ENCODE measurements at regions not wholly inside any gene's neighbourhood (a gene's known extent, or its start where the extent isn't known, plus 50 kb on each side); places are given as distances from the start of the nearest gene placed in this dataset.

DNA sequence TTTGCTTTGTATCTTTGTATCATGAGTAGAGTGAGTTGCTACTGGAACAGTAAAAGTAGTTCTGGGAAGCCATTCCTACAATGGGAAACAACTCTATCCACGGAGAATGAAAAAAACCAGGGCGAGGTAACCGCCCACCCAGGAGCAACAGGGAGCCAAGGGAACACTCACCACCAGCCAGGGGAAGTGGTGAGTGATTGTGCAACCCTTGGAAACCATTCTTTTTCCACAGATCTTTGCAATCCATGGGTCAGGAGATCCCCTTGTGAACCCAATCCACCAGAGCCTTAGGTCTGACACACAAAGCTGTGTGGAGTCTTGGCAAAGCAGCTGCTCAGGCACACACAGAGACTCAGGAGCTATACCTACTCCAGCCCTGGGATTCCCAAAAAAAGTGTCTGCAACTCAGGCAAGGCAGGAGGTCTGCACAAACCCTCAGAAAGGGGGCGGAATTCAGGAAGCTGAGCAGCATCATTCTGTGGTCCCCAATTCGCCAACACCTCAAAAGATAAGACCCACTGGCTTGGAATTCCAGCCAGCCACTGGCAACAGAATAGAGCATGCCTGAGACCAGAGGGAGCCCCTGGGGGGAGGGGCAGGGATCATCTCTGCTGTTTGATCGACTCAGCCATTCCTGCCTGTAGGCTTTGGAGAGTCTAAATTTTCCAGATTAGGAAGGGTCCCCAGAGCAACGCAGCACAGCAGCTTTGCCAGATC is 52.1 kb upstream of the PPFIA2 start:
- H3K9ac ChIP-seq (ENCODE audit: control insufficient read depth, extremely low read depth, insufficient read depth, low read length) = no peak overlapping the region
- H3K9me3 ChIP-seq (ENCODE audit: control insufficient read depth, low read depth, low read length) = no peaks in the 10 kb centered on the region
- H3K4me2 ChIP-seq (ENCODE audit: control insufficient read depth, extremely low read depth, insufficient read depth, low read depth, low read length) = no peak overlapping the region
- no peaks in the 10 kb centered on the region for H4K20me1 ChIP-seq (ENCODE audit: control insufficient read depth, extremely low read depth, insufficient read depth, low read length)
- TF ChIP-seq, protein P1, sequence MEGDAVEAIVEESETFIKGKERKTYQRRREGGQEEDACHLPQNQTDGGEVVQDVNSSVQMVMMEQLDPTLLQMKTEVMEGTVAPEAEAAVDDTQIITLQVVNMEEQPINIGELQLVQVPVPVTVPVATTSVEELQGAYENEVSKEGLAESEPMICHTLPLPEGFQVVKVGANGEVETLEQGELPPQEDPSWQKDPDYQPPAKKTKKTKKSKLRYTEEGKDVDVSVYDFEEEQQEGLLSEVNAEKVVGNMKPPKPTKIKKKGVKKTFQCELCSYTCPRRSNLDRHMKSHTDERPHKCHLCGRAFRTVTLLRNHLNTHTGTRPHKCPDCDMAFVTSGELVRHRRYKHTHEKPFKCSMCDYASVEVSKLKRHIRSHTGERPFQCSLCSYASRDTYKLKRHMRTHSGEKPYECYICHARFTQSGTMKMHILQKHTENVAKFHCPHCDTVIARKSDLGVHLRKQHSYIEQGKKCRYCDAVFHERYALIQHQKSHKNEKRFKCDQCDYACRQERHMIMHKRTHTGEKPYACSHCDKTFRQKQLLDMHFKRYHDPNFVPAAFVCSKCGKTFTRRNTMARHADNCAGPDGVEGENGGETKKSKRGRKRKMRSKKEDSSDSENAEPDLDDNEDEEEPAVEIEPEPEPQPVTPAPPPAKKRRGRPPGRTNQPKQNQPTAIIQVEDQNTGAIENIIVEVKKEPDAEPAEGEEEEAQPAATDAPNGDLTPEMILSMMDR (optimal IDR thresholded peaks at IDR 0.05 in 1 of 3, IDR thresholded peaks at IDR 0.05 in 1 of 3, conservative IDR thresholded peaks at IDR 0.05 in 1 of 3; ENCODE audit: extremely low read depth in 1 of 3, insufficient read depth in 2 of 3, low read length in 3 of 3) = no peak
- TF ChIP-seq EZH2 (IDR thresholded peaks at IDR 0.05; ENCODE audit: low read length) = no peak
- H3K36me3 ChIP-seq (ENCODE audit: control insufficient read depth in 2 of 2, extremely low read depth in 1 of 2, insufficient read depth in 2 of 2, low read length in 2 of 2) = no peaks in the 10 kb centered on the region
- H2AFZ ChIP-seq (ENCODE audit: control insufficient read depth, low read length) = no peak overlapping the region
- no peaks in the 10 kb centered on the region for H3K9me1 ChIP-seq (ENCODE audit: control insufficient read depth, extremely low read depth, insufficient read depth, low read length)
- no peaks in the 10 kb centered on the region for H3K27me3 ChIP-seq (ENCODE audit: control insufficient read depth, extremely low read depth, insufficient read depth, low read length)
- H3K79me2 ChIP-seq (ENCODE audit: control insufficient read depth, insufficient read depth, low read length) = no peaks in the 10 kb centered on the region
- DNase-seq (ENCODE audit: low read depth, low spot score) = no peak
- FAIRE-seq = no peak
- no peak overlapping the region for H3K4me3 ChIP-seq (ENCODE audit: control insufficient read depth in 2 of 3, extremely low read depth in 1 of 3, insufficient read depth in 2 of 3, low read depth in 1 of 3, low read length in 3 of 3)
- H3K4me1 ChIP-seq (ENCODE audit: control insufficient read depth, extremely low read depth, insufficient read depth, low read length) = no peaks in the 10 kb centered on the region
- dilution Hi-C loops (cut with MboI; ENCODE audit: extremely low pct_ligation_motif_present, low sequenced_read_pairs) = no loop called here
- no peak overlapping the region for H3K27ac ChIP-seq (ENCODE audit: control insufficient read depth, insufficient read depth, low read length)

DNA sequence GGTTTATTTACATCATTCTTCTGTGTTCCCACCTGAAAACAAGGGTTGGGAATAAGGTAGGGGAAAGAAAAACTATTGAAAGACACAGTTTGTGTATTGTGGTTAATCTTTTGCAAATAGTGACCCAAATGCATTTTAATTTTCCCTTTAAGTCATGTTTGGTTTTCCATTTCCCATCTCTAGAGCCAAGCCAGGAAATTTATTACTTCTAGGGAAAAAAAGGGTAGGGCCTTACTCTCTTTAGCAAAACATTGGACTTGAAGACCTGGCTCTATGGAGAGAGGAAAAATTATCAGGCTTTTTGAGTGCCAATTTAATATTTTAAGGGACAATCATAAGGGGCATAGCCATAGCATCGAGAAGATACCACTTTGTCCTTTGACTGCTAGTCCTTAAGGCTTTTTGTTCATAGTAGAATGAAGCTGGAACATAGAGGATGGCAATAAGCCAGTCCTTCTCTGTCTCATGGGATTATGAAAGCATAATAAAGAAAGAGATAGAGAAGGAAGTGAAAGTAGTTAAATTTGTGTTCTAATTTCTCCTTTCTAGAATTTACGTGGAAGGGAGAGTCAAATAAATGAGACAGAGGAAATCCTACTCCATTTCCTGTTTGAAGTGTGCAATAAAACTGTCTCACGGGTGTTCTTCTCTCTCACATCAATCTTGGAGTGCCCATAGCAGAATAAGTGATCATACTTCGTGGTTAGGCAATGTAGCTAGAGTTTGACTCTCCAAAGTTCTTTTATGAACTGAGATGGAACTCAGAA is 50.9 kb upstream of the PPFIA2 start:
- Histone ChIP-seq H3K27ac (ENCODE audit: control insufficient read depth, insufficient read depth, low read length) (no peak overlapping the region), H3K9ac (ENCODE audit: control insufficient read depth, extremely low read depth, insufficient read depth, low read length) (no peak overlapping the region), H3K4me3 (ENCODE audit: control insufficient read depth in 2 of 3, extremely low read depth in 1 of 3, insufficient read depth in 2 of 3, low read depth in 1 of 3, low read length in 3 of 3) (no peak overlapping the region), H3K9me3 (ENCODE audit: control insufficient read depth, low read depth, low read length) (no peaks in the 10 kb centered on the region), H3K27me3 (ENCODE audit: control insufficient read depth, extremely low read depth, insufficient read depth, low read length) (no peaks in the 10 kb centered on the region), H2AFZ (ENCODE audit: control insufficient read depth, low read length) (no peak overlapping the region), H3K4me2 (ENCODE audit: control insufficient read depth, extremely low read depth, insufficient read depth, low read depth, low read length) (no peak overlapping the region), H3K9me1 (ENCODE audit: control insufficient read depth, extremely low read depth, insufficient read depth, low read length) (no peaks in the 10 kb centered on the region), H3K36me3 (ENCODE audit: control insufficient read depth in 2 of 2, extremely low read depth in 1 of 2, insufficient read depth in 2 of 2, low read length in 2 of 2) (no peaks in the 10 kb centered on the region), H4K20me1 (ENCODE audit: control insufficient read depth, extremely low read depth, insufficient read depth, low read length) (no peaks in the 10 kb centered on the region), H3K79me2 (ENCODE audit: control insufficient read depth, insufficient read depth, low read length) (no peaks in the 10 kb centered on the region), H3K4me1 (ENCODE audit: control insufficient read depth, extremely low read depth, insufficient read depth, low read length) (no peaks in the 10 kb centered on the region)
- DNase-seq (ENCODE audit: low read depth, low spot score) (no peak), FAIRE-seq (no peak)
- TF ChIP-seq EZH2 (IDR thresholded peaks at IDR 0.05; ENCODE audit: low read length) = no peak
- TF ChIP-seq, protein P1 (optimal IDR thresholded peaks at IDR 0.05 in 1 of 3, IDR thresholded peaks at IDR 0.05 in 1 of 3, conservative IDR thresholded peaks at IDR 0.05 in 1 of 3; ENCODE audit: extremely low read depth in 1 of 3, insufficient read depth in 2 of 3, low read length in 3 of 3) = no peak
- dilution Hi-C loops (cut with MboI; ENCODE audit: extremely low pct_ligation_motif_present, low sequenced_read_pairs) = no loop called here
